ENCODE measurements at regions not wholly inside any gene's neighbourhood (a gene's known extent, or its start where the extent isn't known, plus 50 kb on each side); places are given as distances from the start of the nearest gene placed in this dataset.

DNA sequence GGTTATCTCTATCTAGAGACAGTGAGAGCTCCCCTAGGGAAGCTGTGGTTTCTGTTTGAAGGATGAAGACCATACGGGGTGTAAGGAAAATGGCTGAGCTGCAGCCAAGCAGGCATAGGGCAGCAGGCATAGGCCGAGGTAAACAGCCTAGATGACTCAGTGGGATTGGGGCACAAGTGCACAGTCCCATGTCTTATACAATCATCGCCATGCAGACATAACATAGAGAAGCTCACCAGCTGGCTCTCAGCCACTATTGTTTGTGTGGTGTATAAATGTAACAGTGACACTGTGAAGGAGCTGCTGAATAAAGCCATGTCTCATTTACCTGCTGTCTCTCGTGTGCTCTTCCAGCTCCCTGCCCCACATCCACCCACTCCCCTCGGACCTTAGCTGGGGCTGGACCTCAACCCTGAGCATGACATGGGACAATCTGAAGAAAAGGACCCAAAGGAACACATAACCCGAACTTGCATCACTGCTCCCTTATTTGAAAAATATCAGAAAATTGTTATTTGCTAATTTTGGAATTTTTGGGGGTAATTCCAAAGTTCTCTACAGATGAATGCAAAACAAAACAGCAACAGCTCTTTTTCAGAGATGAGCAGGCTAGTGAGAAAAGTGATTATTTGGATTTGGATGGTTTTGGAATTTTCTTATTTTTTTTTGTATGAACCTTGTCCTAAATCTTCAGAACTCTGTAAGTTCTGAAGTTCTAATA lies 582.7 kb downstream of the REEP3 start:
- TF ChIP-seq POLR2A (IDR thresholded peaks at IDR 0.05), result no peak
- TF ChIP-seq, protein P1, sequence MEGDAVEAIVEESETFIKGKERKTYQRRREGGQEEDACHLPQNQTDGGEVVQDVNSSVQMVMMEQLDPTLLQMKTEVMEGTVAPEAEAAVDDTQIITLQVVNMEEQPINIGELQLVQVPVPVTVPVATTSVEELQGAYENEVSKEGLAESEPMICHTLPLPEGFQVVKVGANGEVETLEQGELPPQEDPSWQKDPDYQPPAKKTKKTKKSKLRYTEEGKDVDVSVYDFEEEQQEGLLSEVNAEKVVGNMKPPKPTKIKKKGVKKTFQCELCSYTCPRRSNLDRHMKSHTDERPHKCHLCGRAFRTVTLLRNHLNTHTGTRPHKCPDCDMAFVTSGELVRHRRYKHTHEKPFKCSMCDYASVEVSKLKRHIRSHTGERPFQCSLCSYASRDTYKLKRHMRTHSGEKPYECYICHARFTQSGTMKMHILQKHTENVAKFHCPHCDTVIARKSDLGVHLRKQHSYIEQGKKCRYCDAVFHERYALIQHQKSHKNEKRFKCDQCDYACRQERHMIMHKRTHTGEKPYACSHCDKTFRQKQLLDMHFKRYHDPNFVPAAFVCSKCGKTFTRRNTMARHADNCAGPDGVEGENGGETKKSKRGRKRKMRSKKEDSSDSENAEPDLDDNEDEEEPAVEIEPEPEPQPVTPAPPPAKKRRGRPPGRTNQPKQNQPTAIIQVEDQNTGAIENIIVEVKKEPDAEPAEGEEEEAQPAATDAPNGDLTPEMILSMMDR (IDR thresholded peaks at IDR 0.05), result no peak
- H3K9me3 ChIP-seq, result no peaks in the 10 kb centered on the region
- no peak overlapping the region for H3K27ac ChIP-seq
- H3K27me3 ChIP-seq, result no peaks in the 10 kb centered on the region
- no peak for DNase-seq
- no peaks in the 10 kb centered on the region for H3K36me3 ChIP-seq
- no peak overlapping the region for H3K4me3 ChIP-seq
- H3K4me1 ChIP-seq, result no peaks in the 10 kb centered on the region

DNA sequence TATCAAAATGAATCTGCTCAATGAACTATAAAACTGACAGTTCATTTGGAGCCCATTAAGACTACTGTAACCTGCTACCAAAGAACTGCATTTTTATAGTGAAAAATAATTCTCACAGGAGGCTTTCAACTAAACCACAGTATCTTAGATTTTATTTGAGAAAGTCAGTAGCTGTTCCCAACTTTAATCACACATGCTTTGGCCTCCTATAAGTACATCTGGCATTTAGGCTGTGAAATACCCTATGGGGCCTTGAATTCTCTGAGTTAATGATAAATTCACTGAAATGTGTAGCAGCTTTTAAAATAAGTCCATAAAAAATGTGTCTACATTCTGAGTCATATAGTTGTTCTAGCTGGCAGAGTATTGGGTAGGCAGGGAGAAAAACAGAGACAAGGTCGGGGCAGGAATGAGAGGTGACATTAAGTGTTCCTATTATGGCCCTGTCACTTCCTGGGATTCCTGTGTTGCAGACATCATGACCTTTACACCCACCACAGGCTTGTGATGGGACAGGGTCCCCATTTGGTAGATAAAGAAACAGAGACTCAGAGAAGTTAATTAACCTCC lies 588.8 kb downstream of the REEP3 start:
- no peaks in the 10 kb centered on the region for H3K9me3 ChIP-seq
- no peak for DNase-seq
- no peaks in the 10 kb centered on the region for H3K27me3 ChIP-seq
- H3K36me3 ChIP-seq, result no peaks in the 10 kb centered on the region
- no peak overlapping the region for H3K27ac ChIP-seq
- no peaks in the 10 kb centered on the region for H3K4me1 ChIP-seq
- TF ChIP-seq, protein P1 (IDR thresholded peaks at IDR 0.05), result no peak
- no peak for TF ChIP-seq POLR2A (IDR thresholded peaks at IDR 0.05)
- H3K4me3 ChIP-seq, result no peak overlapping the region

GRCh38 chr10:64112701-64113355 lies 591.6 kb downstream of the REEP3 start:
- DNase-seq, result no peak
- no peaks in the 10 kb centered on the region for H3K4me1 ChIP-seq
- H3K27me3 ChIP-seq, result no peaks in the 10 kb centered on the region
- no peak overlapping the region for H3K4me3 ChIP-seq
- TF ChIP-seq POLR2A (IDR thresholded peaks at IDR 0.05), result no peak
- TF ChIP-seq, protein P1 (IDR thresholded peaks at IDR 0.05), result no peak
- no peaks in the 10 kb centered on the region for H3K9me3 ChIP-seq
- no peak overlapping the region for H3K27ac ChIP-seq
- H3K36me3 ChIP-seq, result no peaks in the 10 kb centered on the region

DNA sequence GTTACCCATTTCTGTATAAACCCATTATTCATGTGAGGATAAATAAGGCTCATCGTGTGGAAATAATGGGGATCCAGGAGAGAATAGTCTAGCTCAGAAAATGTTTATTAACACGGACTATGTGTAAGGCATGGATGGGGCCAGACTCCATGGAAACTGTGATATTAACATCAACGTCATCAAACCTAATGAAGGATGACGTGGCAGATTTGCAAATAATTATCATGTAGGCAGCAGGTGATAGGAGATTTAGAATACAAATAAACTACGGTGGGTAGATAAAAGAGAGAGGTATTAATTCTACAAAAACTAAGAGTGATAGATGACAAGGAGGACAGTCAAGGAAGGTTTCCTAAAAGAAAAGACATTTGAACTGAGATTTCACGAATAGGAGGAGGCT lies 592.2 kb downstream of the REEP3 start:
- no peak overlapping the region for H3K4me3 ChIP-seq
- H3K9me3 ChIP-seq, result no peaks in the 10 kb centered on the region
- no peak for DNase-seq
- H3K27me3 ChIP-seq, result no peaks in the 10 kb centered on the region
- no peaks in the 10 kb centered on the region for H3K36me3 ChIP-seq
- TF ChIP-seq, protein P1 (IDR thresholded peaks at IDR 0.05), result no peak
- no peak for TF ChIP-seq POLR2A (IDR thresholded peaks at IDR 0.05)
- no peaks in the 10 kb centered on the region for H3K4me1 ChIP-seq
- H3K27ac ChIP-seq, result no peak overlapping the region

DNA sequence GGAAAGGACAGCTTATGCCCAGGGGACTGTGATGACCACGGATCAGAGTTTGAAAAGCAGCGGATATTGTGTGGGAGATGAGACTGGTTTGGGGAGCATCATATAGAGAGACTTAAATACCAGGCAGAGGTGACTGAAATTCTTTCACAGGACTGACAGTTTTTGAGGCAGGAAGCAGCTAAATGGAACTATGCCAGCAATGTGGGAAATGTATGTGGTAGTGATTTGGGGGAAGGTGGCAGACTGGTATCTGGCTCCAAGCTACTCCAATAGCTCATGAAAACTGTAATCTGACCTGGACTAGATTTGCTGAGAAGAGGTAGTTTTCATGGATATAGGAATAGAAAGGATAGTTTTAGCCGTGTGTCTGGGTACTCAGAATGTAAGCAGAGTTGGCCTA lies 592.6 kb downstream of the REEP3 start:
- Histone ChIP-seq H3K27ac (no peak overlapping the region), H3K4me1 (no peaks in the 10 kb centered on the region), H3K36me3 (no peaks in the 10 kb centered on the region), H3K4me3 (no peak overlapping the region), H3K9me3 (no peaks in the 10 kb centered on the region), H3K27me3 (no peaks in the 10 kb centered on the region)
- TF ChIP-seq, protein P1 (IDR thresholded peaks at IDR 0.05), result no peak
- no peak for TF ChIP-seq POLR2A (IDR thresholded peaks at IDR 0.05)
- DNase-seq, result no peak

All from Peyer's patch (tissue), 4 donors.